GM08714 (cell line): ENCODE measurements at regions not wholly inside any gene's neighbourhood (a gene's known extent, or its start where the extent isn't known, plus 50 kb on each side); places are given as distances from the start of the nearest gene placed in this dataset.

Experiments
- H3K4me3 ChIP-seq: fragments of 200-500 bp; sonication (Bioruptor generic); 2 replicates; pipeline ENCODE4 v1.5.1; 2014; ENCODE audit warnings: mild to moderate bottlenecking, low read length, inconsistent platforms
- ZNF274 ChIP-seq: IDR thresholded peaks from 2 replicates; pipeline ENCODE4 v1.6.1; 2012; ENCODE audit warnings: mild to moderate bottlenecking, low read depth, low read length

DNA sequence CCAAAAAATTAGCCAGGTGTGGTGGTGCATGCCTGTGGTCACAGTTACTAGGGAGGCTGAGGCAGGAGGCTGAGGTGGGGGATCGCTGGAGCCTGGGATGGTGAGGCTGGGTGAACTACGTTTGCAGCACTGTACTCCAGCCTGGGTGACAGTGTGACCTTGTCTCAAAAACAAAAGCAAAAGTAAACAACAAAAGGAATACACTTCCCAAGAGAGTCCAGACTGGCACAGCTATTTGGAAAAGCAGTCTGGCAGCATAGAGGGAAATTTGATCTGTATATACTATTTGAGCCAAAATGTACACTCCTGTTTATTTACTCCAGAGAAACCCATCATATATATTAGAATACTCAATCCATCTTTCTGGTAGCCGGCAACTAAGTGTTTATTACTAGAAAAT is 107.0 kb upstream of the HMCN1 start:
- no peak for TF ChIP-seq ZNF274
- H3K4me3 ChIP-seq: no peak overlapping the region

- TF ChIP-seq ZNF274: no peak
- H3K4me3 ChIP-seq: no peak overlapping the region
These were observed 107.8 kb upstream of the HMCN1 start for GRCh38 chr1:185626344-185626743.

DNA sequence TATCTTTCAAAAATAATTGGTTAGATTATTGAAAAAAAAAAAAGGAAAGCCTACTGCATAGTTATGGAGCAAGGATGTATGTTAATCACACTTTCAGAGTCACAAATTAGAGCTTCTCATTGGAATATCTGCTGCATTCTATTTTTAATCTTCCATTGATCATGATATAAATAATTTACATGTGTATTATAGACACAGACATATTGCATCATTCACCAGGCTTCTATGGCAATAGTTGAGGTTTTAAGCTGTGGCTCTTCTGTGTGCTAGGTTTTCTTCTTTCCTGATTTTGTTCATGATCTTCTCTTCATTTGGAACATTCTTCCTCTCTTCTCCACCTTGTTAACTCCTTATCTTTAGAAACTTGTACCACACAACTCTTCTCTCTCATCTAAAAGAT is 123.2 kb upstream of the HMCN1 start:
- no peak overlapping the region for H3K4me3 ChIP-seq
- TF ChIP-seq ZNF274: no peak

- no peak for TF ChIP-seq ZNF274
These were observed 126.0 kb upstream of the HMCN1 start for GRCh38 chr1:185608177-185608576.

GRCh38 chr1:185603158-185603557 is 131.0 kb upstream of the HMCN1 start:
- peak overlapping the region; percentile 3; the same call in 1 of the 2 replicates for H3K4me3 ChIP-seq

More at GRCh38 chr1:185608177-185608576, 126.0 kb upstream of the HMCN1 start:
- H3K4me3 ChIP-seq: no peak overlapping the region

GRCh38 chr1:185601189-185601588 is 133.0 kb upstream of the HMCN1 start:
- H3K4me3 ChIP-seq: no peak overlapping the region
- TF ChIP-seq ZNF274: no peak

More at GRCh38 chr1:185603158-185603557, 131.0 kb upstream of the HMCN1 start:
- no peak for TF ChIP-seq ZNF274

GRCh38 chr1:185600641-185601040 is 133.6 kb upstream of the HMCN1 start:
- H3K4me3 ChIP-seq: no peak overlapping the region
- no peak for TF ChIP-seq ZNF274

- TF ChIP-seq ZNF274: no peak
- H3K4me3 ChIP-seq: no peak overlapping the region
These were observed 135.9 kb upstream of the HMCN1 start for GRCh38 chr1:185598332-185598731.

GRCh38 chr1:185595835-185596667 is 138.1 kb upstream of the HMCN1 start:
- H3K4me3 ChIP-seq: no peak overlapping the region
- no peak for TF ChIP-seq ZNF274

DNA sequence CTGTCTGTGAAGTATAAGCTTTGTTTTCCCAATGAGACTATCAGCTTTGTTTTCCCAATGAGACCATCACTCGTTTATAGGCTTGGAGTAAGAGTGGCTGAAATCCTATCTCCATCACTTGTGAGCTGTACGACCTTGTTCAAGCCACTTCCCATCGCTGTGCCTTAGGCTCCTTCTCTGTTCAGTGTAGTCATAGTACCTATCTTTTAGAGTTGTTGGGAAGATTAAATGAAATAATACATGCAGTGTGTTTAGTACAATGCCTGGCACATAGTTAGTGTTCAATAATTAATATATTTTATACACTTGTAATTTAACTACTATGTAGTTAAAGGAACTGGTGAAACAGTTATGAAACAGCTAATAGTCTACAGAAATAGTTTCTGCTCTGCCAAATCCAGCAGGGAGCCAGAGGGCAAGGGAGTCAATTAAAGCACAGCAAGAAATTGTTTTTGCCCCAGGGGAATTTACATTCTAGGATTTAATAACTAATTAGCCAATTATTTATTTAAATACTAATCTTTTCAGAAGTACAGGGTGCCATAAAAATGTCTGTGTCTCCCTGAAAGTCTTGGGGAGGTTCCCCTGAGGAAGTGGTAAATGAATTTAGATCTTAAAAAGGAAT is 139.3 kb upstream of the HMCN1 start:
- no peak for TF ChIP-seq ZNF274
- H3K4me3 ChIP-seq: no peak overlapping the region

DNA sequence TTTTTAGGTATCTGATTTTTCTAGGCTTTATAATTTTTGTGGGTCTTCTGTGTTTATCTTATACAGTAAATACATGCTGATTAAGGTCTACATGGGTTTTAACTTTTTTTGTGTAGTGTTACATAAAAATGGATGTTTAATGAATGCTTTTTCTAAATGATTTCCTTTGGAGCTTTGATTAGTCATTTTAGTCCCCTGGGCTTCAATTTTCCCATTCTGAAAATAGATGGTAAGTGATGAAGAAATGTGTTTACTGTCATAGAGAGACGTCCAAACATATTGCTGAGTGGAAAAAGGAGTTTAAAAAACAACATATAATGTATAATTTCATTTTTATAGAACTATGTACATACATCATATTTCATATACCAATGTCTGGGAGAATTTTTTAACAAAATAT is 140.9 kb upstream of the HMCN1 start:
- no peak for TF ChIP-seq ZNF274

GRCh38 chr1:185585770-185586169 is 148.4 kb upstream of the HMCN1 start:
- TF ChIP-seq ZNF274: no peak
- no peak overlapping the region for H3K4me3 ChIP-seq

More for the DNA sequence above, 140.9 kb upstream of the HMCN1 start:
- H3K4me3 ChIP-seq: no peak overlapping the region

- no peak overlapping the region for H3K4me3 ChIP-seq
- no peak for TF ChIP-seq ZNF274
These were observed 152.0 kb upstream of the HMCN1 start for GRCh38 chr1:185581961-185582725.

DNA sequence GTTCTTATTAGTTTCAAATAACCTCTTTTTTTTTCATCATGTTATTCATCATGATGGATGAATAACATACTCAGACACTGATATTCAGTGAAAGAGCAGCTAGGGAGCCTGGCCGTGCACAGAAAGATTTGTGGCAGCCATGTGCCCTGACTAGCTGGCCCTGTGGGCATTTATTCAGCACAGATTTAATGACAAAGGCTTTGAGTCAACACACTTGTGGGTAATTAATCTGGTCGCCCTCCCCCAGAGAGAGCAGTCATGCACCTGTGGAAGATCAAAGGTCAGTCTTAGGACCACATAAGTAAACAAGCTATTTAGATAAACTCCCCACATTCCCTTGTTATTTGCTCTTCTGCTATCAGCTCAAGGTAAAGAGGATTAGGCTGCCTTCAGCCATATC is 153.2 kb upstream of the HMCN1 start:
- H3K4me3 ChIP-seq: no peak overlapping the region
- no peak for TF ChIP-seq ZNF274

DNA sequence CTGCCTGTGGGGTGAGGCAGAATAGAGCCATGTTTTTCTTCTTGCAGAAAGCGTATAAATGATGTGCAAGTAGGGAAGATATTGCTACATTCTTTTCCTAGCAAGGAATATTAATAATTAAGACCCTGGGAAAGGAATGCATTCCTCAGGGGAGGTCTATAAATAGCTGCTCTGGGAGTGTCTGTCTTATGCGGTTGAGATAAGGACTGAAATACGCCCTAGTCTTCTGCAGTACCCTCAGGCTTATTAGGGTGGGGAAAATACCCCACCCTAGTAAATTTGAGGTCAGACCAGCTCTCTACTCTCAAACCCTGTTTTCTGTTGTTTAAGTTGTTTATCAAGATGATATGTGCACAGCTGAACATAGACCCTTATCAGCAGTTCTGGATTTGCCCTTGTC is 155.9 kb upstream of the HMCN1 start:
- TF ChIP-seq ZNF274: no peak
- no peak overlapping the region for H3K4me3 ChIP-seq
